ENCODE measurements at regions not wholly inside any gene's neighbourhood (a gene's known extent, or its start where the extent isn't known, plus 50 kb on each side); places are given as distances from the start of the nearest gene placed in this dataset.

- Mint-ChIP-seq H3K27me3 (ENCODE audit: low read depth) (peaks cover 4% of the 10 kb centered on the region; the same call in 1 of the 2 replicates), H3K9me3 (no peaks in the 10 kb centered on the region), H3K36me3 (ENCODE audit: insufficient read depth in 1 of 3, low read depth in 3 of 3) (no peaks in the 10 kb centered on the region), H3K4me3 (no peak overlapping the region), H3K4me1 (no peaks in the 10 kb centered on the region), H3K27ac (no peak overlapping the region)
- Histone ChIP-seq H3K9ac (ENCODE audit: extremely low read depth, insufficient read length, low read length) (no peak overlapping the region), H3K4me1 (ENCODE audit: insufficient read depth, low read length) (no peaks in the 10 kb centered on the region), H4K8ac (replicated peaks; ENCODE audit: insufficient read length, low read depth, low read length) (no peak overlapping the region), H2AK5ac (ENCODE audit: insufficient read length, low read length) (no peak overlapping the region), H4K20me1 (ENCODE audit: control insufficient read depth, insufficient read depth, insufficient read length) (no peaks in the 10 kb centered on the region), H3K27me3 (ENCODE audit: insufficient read depth, low read length) (no peaks in the 10 kb centered on the region), H3K14ac (ENCODE audit: insufficient read depth, low read length) (no peak overlapping the region; the same call in 1 of the 2 replicates), H2BK20ac (ENCODE audit: low read depth, low read length, poor library complexity, severe bottlenecking) (no peak overlapping the region), H4K5ac (ENCODE audit: insufficient read length, low read depth, low read length) (no peak overlapping the region), H3K79me1 (ENCODE audit: insufficient read depth, low read depth, low read length, poor library complexity, severe bottlenecking) (no peaks in the 10 kb centered on the region), H2AFZ (ENCODE audit: low read length) (no peak overlapping the region), H3K23me2 (ENCODE audit: insufficient read length, low read depth, low read length, poor library complexity, severe bottlenecking) (no peaks in the 10 kb centered on the region), H2BK120ac (ENCODE audit: low read depth, low read length, poor library complexity, severe bottlenecking) (no peak overlapping the region), H2BK5ac (ENCODE audit: insufficient read length, low read length) (no peak overlapping the region), H3K27ac (ENCODE audit: insufficient read length, low read depth, low read length) (no peak overlapping the region), H4K91ac (ENCODE audit: insufficient read length, low read depth, low read length) (no peak overlapping the region), H3K56ac (ENCODE audit: insufficient read length, low read depth, low read length) (no peak overlapping the region), H3K4ac (ENCODE audit: low read depth, low read length) (no peak overlapping the region), H3T11ph (ENCODE audit: low read length) (no peak overlapping the region), H3K79me2 (ENCODE audit: insufficient read depth, low read length) (no peaks in the 10 kb centered on the region), H3K9me3 (ENCODE audit: control insufficient read depth, low read depth, low read length) (no peaks in the 10 kb centered on the region), H3K4me2 (ENCODE audit: insufficient read depth, insufficient read length, low read length) (no peak overlapping the region), H3K18ac (ENCODE audit: insufficient read length, low read depth, low read length) (no peak overlapping the region), H3K23ac (ENCODE audit: insufficient read length, low read depth, low read length) (no peak overlapping the region), H2BK12ac (ENCODE audit: insufficient read length, low read depth, low read length) (no peak overlapping the region), H2BK15ac (ENCODE audit: low read depth, low read length) (no peak overlapping the region)
- DNase-seq = no peak
- TF ChIP-seq CTCF (conservative IDR thresholded peaks at IDR 0.05) = no peak
- WGBS (ENCODE audit: extremely low coverage, insufficient read length, low lambda C conversion rate) = no CpG with 5 or more reads among the region's 14 CpGs
Measured at GRCh38 chr13:109881961-109882558, 95.7 kb upstream of the IRS2 start.
